T-cell (primary cell): ENCODE measurements at regions not wholly inside any gene's neighbourhood (a gene's known extent, or its start where the extent isn't known, plus 50 kb on each side); places are given as distances from the start of the nearest gene placed in this dataset.

Experiments
- ATAC-seq, 4 experiments: fragments of 200-7000 bp in 3 of 4; fragments of 150-1000 bp in 1 of 4; cut with Tn5 transposase; replicated peaks in 1 of 4; 1 replicate in 3 of 4; 2 replicates in 1 of 4; pipeline ENCODE4 v1.10.0; 2021; ENCODE audit warnings: moderate library complexity in 3 of 4, mild to moderate bottlenecking in 2 of 4, moderate number of reproducible peaks in 1 of 4
- CTCF ChIA-PET, 2 donors: fragments of 300-600 bp; sonication (Branson Sonifier 250); formaldehyde crosslinking; loops; one replicate each; lab custom pipeline; 2022; ENCODE audit warnings: antibody characterized with exemption in 2 of 2; lab: Charles Lee
- POLR2A ChIA-PET, 2 donors: fragments of 300-600 bp; sonication (Branson Sonifier 250); formaldehyde crosslinking; loops; one replicate each; lab custom pipeline; 2022; ENCODE audit warnings: antibody characterized with exemption in 2 of 2; lab: Charles Lee
- DNase-seq, 35 experiments: peaks; one replicate each; pipeline versions ENCODE4 v3.0.0 to v3.0.0-alpha.2; 2013 to 2023
- H3K27ac ChIP-seq: one replicate; pipeline ENCODE4 v1.5.1; 2013; ENCODE audit warnings: low read length
- H3K27me3 ChIP-seq, 2 experiments: replicated peaks in 1 of 2; 1 replicate in 1 of 2; 2 replicates in 1 of 2; pipeline versions ENCODE4 v1.6.1 to v1.7.0; 2013; ENCODE audit warnings: low read length in 1 of 2, mixed read lengths in 1 of 2; ENCODE audit not compliant: control insufficient read depth in 2 of 2, insufficient read depth in 2 of 2; ENCODE audit errors: extremely low read depth in 1 of 2
- H3K36me3 ChIP-seq, 2 donors: 1 replicate in 1 of 2; 2 replicates in 1 of 2; pipeline versions ENCODE4 v1.6.1 to v1.7.0; 2013; ENCODE audit warnings: low read length in 1 of 2; ENCODE audit not compliant: control insufficient read depth in 2 of 2, insufficient read depth in 1 of 2; ENCODE audit errors: extremely low read depth in 1 of 2
- H3K4me1 ChIP-seq, 2 experiments: 1 replicate in 1 of 2; 2 replicates in 1 of 2; pipeline versions ENCODE4 v1.6.1 to v1.7.0; 2013; ENCODE audit warnings: low read length in 2 of 2, mixed read lengths in 1 of 2; ENCODE audit not compliant: insufficient read depth in 2 of 2, control insufficient read depth in 1 of 2; ENCODE audit errors: extremely low read depth in 1 of 2
- H3K4me3 ChIP-seq, 2 donors: 1 replicate in 1 of 2; 2 replicates in 1 of 2; pipeline versions ENCODE4 v1.5.1 to v1.7.0; 2013; ENCODE audit warnings: mild to moderate bottlenecking in 2 of 2, low read length in 1 of 2, moderate library complexity in 1 of 2; ENCODE audit not compliant: control insufficient read depth in 1 of 2; ENCODE audit errors: extremely low read depth in 1 of 2
- H3K9me3 ChIP-seq: 2 replicates; pipeline ENCODE4 v1.7.0; 2013
- H3K27ac Mint-ChIP-seq, 2 donors: one replicate each; pipeline ENCODE4 v1.8.0; 2020 to 2021; ENCODE audit warnings: mild to moderate bottlenecking in 2 of 2, mixed read lengths in 2 of 2
- H3K27me3 Mint-ChIP-seq, 2 donors: one replicate each; pipeline ENCODE4 v1.8.0; 2021 to 2022; ENCODE audit warnings: mixed read lengths in 2 of 2
- H3K36me3 Mint-ChIP-seq: one replicate; pipeline ENCODE4 v1.8.0; 2021; ENCODE audit warnings: mixed read lengths
- H3K4me1 Mint-ChIP-seq, 3 donors: one replicate each; pipeline ENCODE4 v1.8.0; 2020 to 2022; ENCODE audit warnings: mixed read lengths in 3 of 3, mild to moderate bottlenecking in 1 of 3
- H3K4me3 Mint-ChIP-seq, 3 donors: one replicate each; pipeline ENCODE4 v1.8.0; 2020 to 2022; ENCODE audit warnings: mild to moderate bottlenecking in 3 of 3, mixed read lengths in 3 of 3, moderate library complexity in 3 of 3
- H3K9me3 Mint-ChIP-seq, 3 donors: one replicate each; pipeline ENCODE4 v1.8.0; 2020 to 2022; ENCODE audit warnings: mixed read lengths in 3 of 3
- WGBS: methylation state at CpG from one replicate; pipeline ENCODE4 v1.1.5; 2013; ENCODE audit warnings: missing lambda C conversion rate; ENCODE audit not compliant: insufficient coverage; 5-methylcytosine and 5-hydroxymethylcytosine counted together

DNA sequence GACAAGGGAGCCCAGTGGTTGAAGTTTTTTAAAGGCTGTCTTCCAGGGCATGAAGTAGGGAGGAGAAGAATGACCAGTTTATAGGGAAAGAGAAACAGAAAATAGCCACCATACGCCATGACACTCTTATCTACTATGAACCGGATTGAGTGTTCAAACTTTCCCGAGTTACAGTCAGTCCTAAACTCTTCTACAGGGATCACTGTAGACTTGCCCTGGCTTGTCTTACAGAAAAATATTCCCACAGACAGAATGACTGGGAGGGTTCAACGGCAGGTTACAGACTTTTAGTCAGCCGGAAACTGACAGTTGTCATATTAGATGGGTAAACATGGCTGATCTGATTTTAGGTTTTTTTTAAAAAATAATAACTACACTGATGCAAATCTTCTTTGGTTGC lies 662.5 kb upstream of the SOX9 start:
- Mint-ChIP-seq H3K27ac (no peak overlapping the region), H3K9me3 (peaks cover 0 to 12% (median 3%) of the 10 kb centered on the region in 3 donors), H3K4me1 (no peaks in the 10 kb centered on the region), H3K36me3 (no peaks in the 10 kb centered on the region), H3K4me3 (no peak overlapping the region), H3K27me3 (no peaks in the 10 kb centered on the region)
- ChIA-PET CTCF (no interaction called here), POLR2A (no interaction called here)
- WGBS: no CpG with 5 or more reads among the region's 5 CpGs
- Histone ChIP-seq H3K4me3 (no peak overlapping the region), H3K36me3 (no peaks in the 10 kb centered on the region), H3K27me3 (no peaks in the 10 kb centered on the region), H3K27ac (no peak overlapping the region), H3K9me3 (no peaks in the 10 kb centered on the region), H3K4me1 (no peaks in the 10 kb centered on the region)
- ATAC-seq (no peak), DNase-seq (no peak)

GRCh38 chr17:71460943-71461342 lies 659.9 kb upstream of the SOX9 start:
- Histone ChIP-seq H3K27ac (no peak overlapping the region), H3K27me3 (no peaks in the 10 kb centered on the region), H3K9me3 (no peaks in the 10 kb centered on the region), H3K36me3 (no peaks in the 10 kb centered on the region), H3K4me1 (no peaks in the 10 kb centered on the region), H3K4me3 (no peak overlapping the region)
- no peak for DNase-seq
- Mint-ChIP-seq H3K4me1 (no peaks in the 10 kb centered on the region), H3K27ac (no peak overlapping the region), H3K27me3 (no peaks in the 10 kb centered on the region), H3K9me3 (peaks cover 0 to 15% (median 3%) of the 10 kb centered on the region in 3 donors), H3K4me3 (no peak overlapping the region), H3K36me3 (no peaks in the 10 kb centered on the region)
- POLR2A ChIA-PET: no interaction called here
- ATAC-seq: no peak
- WGBS: 100% methylated on average over 1 of the region's 4 CpGs
- CTCF ChIA-PET: no interaction called here

DNA sequence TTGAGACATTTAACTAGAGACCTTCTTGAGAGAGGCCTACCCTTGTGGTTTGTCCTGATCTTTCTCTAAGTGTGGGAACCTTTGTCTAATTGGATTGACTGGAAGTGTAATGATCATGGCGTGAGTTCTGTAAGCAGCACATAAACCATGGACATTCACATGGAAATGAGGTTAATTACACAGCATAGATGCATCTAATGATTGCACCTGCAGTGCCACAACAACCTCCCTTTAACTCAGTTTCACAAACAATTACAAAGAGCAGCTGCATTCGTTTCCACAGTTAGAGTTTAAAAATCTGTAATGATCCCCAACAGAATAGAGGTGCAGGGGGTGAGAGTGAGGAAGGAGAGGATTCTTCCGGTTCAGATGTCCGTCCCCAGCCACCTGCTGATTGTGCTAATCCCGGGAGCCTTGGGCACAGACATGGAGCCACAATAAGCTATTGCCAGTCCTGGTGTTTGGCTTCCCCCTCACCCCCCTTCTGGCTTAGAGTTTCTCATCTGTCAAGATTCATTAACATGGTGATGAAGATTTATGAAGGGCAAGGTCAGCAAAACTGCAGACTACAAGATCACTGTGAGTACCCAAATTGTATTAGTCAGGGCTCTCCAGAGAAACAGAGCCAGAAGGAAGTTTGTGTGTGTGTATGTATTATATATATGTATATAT lies 659.2 kb upstream of the SOX9 start:
- ATAC-seq (no peak), DNase-seq (no peak)
- H3K27me3 Mint-ChIP-seq: no peaks in the 10 kb centered on the region
- no peak overlapping the region for H3K4me3 Mint-ChIP-seq
- WGBS: no CpG with 5 or more reads among the region's 5 CpGs
- Histone ChIP-seq H3K27ac (no peak overlapping the region), H3K36me3 (no peaks in the 10 kb centered on the region), H3K27me3 (no peaks in the 10 kb centered on the region), H3K4me3 (no peak overlapping the region), H3K4me1 (no peaks in the 10 kb centered on the region), H3K9me3 (no peaks in the 10 kb centered on the region)
- H3K4me1 Mint-ChIP-seq: no peaks in the 10 kb centered on the region
- peaks cover 0 to 15% (median 5%) of the 10 kb centered on the region in 3 donors for H3K9me3 Mint-ChIP-seq
- POLR2A ChIA-PET: no interaction called here
- CTCF ChIA-PET: no interaction called here
- H3K36me3 Mint-ChIP-seq: no peaks in the 10 kb centered on the region
- no peak overlapping the region for H3K27ac Mint-ChIP-seq

DNA sequence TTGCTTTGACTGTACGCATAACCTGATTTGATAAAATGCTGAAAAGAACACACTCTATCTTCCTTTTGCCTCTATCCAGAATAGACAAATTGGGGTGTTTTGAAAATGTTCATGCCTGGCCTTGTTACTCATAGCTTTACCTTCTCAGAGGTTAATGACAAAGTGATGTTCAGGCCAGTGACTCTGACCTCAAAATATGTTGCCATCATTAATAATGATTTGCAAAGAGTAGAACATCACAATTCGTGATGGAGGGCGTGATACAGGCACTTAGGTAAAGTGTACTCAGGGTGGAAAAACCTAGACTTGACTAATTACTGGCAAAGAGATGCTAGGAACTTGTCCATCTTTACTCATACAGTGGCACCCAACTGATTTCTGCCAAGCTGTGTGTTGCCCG lies 656.6 kb upstream of the SOX9 start:
- peaks cover 0 to 16% (median 8%) of the 10 kb centered on the region in 3 donors for H3K9me3 Mint-ChIP-seq
- Histone ChIP-seq H3K36me3 (no peaks in the 10 kb centered on the region), H3K27me3 (no peaks in the 10 kb centered on the region), H3K9me3 (no peaks in the 10 kb centered on the region), H3K4me3 (no peak overlapping the region), H3K4me1 (no peaks in the 10 kb centered on the region), H3K27ac (no peak overlapping the region)
- no peak for DNase-seq
- no peak overlapping the region for H3K4me3 Mint-ChIP-seq
- H3K27ac Mint-ChIP-seq: no peak overlapping the region
- no peaks in the 10 kb centered on the region for H3K36me3 Mint-ChIP-seq
- H3K4me1 Mint-ChIP-seq: no peaks in the 10 kb centered on the region
- no peak for ATAC-seq
- no peaks in the 10 kb centered on the region for H3K27me3 Mint-ChIP-seq
- ChIA-PET CTCF (no interaction called here), POLR2A (no interaction called here)
- WGBS: 63% methylated on average over 1 of the region's 4 CpGs

DNA sequence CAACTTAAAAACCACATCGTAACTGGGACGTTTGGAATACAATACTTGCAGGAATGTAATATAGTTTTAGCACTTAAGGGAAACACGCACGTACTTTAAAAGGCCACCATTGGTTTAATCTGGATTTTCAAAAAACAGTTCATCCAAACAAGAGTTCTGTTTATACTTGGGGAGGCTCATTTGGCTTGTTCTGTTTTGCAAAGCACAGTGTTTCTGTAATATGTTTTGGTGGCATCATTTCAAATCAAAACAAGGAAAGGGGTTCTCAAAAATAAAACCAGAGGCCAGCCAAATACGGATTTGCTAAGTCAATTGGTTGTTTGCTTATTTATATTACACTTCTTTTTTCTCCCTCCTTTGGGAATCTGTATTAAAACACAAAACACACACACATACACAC lies 656.1 kb upstream of the SOX9 start:
- H3K4me1 ChIP-seq: no peaks in the 10 kb centered on the region
- no peak for ATAC-seq
- CTCF ChIA-PET: no interaction called here

GRCh38 chr17:71467719-71468118 lies 653.1 kb upstream of the SOX9 start:
- H3K27me3 Mint-ChIP-seq: no peaks in the 10 kb centered on the region
- Histone ChIP-seq H3K4me1 (no peaks in the 10 kb centered on the region), H3K27ac (no peak overlapping the region), H3K4me3 (no peak overlapping the region), H3K36me3 (no peaks in the 10 kb centered on the region), H3K9me3 (no peaks in the 10 kb centered on the region), H3K27me3 (no peaks in the 10 kb centered on the region)
- no peak for ATAC-seq
- no peak overlapping the region for H3K4me3 Mint-ChIP-seq
- ChIA-PET CTCF (no interaction called here), POLR2A (no interaction called here)
- no peak overlapping the region for H3K27ac Mint-ChIP-seq
- no peaks in the 10 kb centered on the region for H3K36me3 Mint-ChIP-seq
- no peak for DNase-seq
- H3K9me3 Mint-ChIP-seq: peaks cover 0 to 6% (median 4%) of the 10 kb centered on the region in 3 donors
- H3K4me1 Mint-ChIP-seq: no peaks in the 10 kb centered on the region
- whole genome bisulfite sequencing: 80% methylated on average over 1 of the region's 2 CpGs

More for the DNA sequence above, 656.1 kb upstream of the SOX9 start:
- Histone ChIP-seq H3K36me3 (no peaks in the 10 kb centered on the region), H3K4me3 (no peak overlapping the region), H3K27me3 (no peaks in the 10 kb centered on the region), H3K27ac (no peak overlapping the region), H3K9me3 (no peaks in the 10 kb centered on the region)
- H3K4me3 Mint-ChIP-seq: no peak overlapping the region
- no peak overlapping the region for H3K27ac Mint-ChIP-seq
- WGBS: no CpG with 5 or more reads among the region's 5 CpGs
- no peaks in the 10 kb centered on the region for H3K27me3 Mint-ChIP-seq
- no peaks in the 10 kb centered on the region for H3K36me3 Mint-ChIP-seq
- no peak for DNase-seq
- peaks cover 0 to 12% (median 4%) of the 10 kb centered on the region in 3 donors for H3K9me3 Mint-ChIP-seq
- no peaks in the 10 kb centered on the region for H3K4me1 Mint-ChIP-seq
- POLR2A ChIA-PET: no interaction called here

GRCh38 chr17:71470062-71470461 lies 650.8 kb upstream of the SOX9 start:
- H3K27ac ChIP-seq: no peak overlapping the region
- no peak for ATAC-seq
- no peak overlapping the region for H3K4me3 ChIP-seq
- no peaks in the 10 kb centered on the region for H3K36me3 ChIP-seq
- POLR2A ChIA-PET: no interaction called here
- CTCF ChIA-PET: no interaction called here
- H3K36me3 Mint-ChIP-seq: no peaks in the 10 kb centered on the region
- H3K4me1 ChIP-seq: no peaks in the 10 kb centered on the region
- H3K27ac Mint-ChIP-seq: no peak overlapping the region
- H3K9me3 Mint-ChIP-seq: peaks cover 2 to 4% (median 3%) of the 10 kb centered on the region in 3 donors
- no peaks in the 10 kb centered on the region for H3K27me3 Mint-ChIP-seq
- no peak overlapping the region for H3K4me3 Mint-ChIP-seq
- WGBS: 100% methylated on average over 1 of the region's 3 CpGs
- no peaks in the 10 kb centered on the region for H3K9me3 ChIP-seq
- DNase-seq: no peak
- no peaks in the 10 kb centered on the region for H3K4me1 Mint-ChIP-seq
- H3K27me3 ChIP-seq: no peaks in the 10 kb centered on the region
